ENCODE measurements at regions not wholly inside any gene's neighbourhood (a gene's known extent, or its start where the extent isn't known, plus 50 kb on each side); places are given as distances from the start of the nearest gene placed in this dataset.

DNA sequence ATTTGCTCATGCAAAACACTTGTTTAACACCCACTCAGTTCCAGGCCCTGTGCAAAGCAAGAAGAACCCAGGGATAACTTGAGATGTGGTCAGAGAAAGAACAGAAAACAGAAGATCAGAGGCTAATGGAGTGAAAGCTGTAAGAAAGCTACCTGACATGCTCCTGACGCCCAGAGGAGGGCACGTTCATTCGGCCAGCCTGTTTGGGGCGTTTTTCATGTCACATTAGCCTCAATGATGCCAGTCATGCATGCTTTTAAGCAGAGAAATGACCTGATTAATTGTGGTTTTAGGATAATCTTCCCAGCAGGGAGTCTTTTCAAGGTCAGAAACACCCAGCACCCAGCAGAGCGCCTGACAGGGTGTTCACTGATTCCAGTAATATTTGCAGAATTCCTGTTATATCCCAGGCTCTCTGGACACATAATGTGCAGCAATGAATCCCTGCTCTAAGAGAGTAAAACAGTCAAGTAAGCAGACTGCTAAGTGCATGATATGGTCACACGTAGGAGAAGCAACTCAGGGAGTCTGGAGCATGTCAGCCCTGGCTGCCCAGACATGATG lies 320.0 kb downstream of the LRATD1 start:
- POLR2A ChIA-PET, result no interaction called here

More for the DNA sequence above, 320.0 kb downstream of the LRATD1 start:
- Histone ChIP-seq H4K20me1 (ENCODE audit: insufficient read depth) (no peaks in the 10 kb centered on the region), H2AFZ (ENCODE audit: low read depth) (no peak overlapping the region), H3K27me3 (ENCODE audit: insufficient read depth) (no peaks in the 10 kb centered on the region), H3K36me3 (replicated peaks in 1 of 2; ENCODE audit: control insufficient read depth in 1 of 2, insufficient read depth in 2 of 2, low read length in 1 of 2) (no peaks in the 10 kb centered on the region), H3K4me1 (ENCODE audit: control insufficient read depth in 1 of 2, insufficient read depth in 2 of 2, low read depth in 1 of 2, low read length in 1 of 2) (no peaks in the 10 kb centered on the region), H3K9ac (no peak overlapping the region), H3K9me2 (no peaks in the 10 kb centered on the region; the same call in 1 of the 2 replicates), H3K79me2 (ENCODE audit: insufficient read depth) (no peaks in the 10 kb centered on the region), H3F3A (replicated peaks; ENCODE audit: insufficient read depth) (no peaks in the 10 kb centered on the region), H3K9me3 (no peaks in the 10 kb centered on the region; the same call in 1 of the 2 replicates), H3K27ac (ENCODE audit: low read depth in 2 of 2, low read length in 1 of 2) (no peak overlapping the region), H3K4me2 (no peak overlapping the region), H3K4me3 (ENCODE audit: low read depth in 2 of 2, low read length in 1 of 2) (no peak overlapping the region)
- WGBS (ENCODE audit: low lambda C conversion rate), result 22% methylated on average over 6 of the region's 6 CpGs
- DNase-seq, result no peak
- TF ChIP-seq TAF1 (IDR thresholded peaks at IDR 0.05; ENCODE audit: borderline replicate concordance, low read depth, low read length), result no peak
- TF ChIP-seq GABPA (IDR thresholded peaks at IDR 0.05; ENCODE audit: low read depth), result no peak
- TF ChIP-seq TCF12 (IDR thresholded peaks at IDR 0.05), result no peak
- no peak for TF ChIP-seq TEAD4 (IDR thresholded peaks at IDR 0.05; ENCODE audit: borderline replicate concordance, insufficient read depth)
- no peak for TF ChIP-seq EZH2phosphoT487 (IDR thresholded peaks at IDR 0.05; ENCODE audit: borderline replicate concordance, low read depth)
- TF ChIP-seq, protein P1, sequence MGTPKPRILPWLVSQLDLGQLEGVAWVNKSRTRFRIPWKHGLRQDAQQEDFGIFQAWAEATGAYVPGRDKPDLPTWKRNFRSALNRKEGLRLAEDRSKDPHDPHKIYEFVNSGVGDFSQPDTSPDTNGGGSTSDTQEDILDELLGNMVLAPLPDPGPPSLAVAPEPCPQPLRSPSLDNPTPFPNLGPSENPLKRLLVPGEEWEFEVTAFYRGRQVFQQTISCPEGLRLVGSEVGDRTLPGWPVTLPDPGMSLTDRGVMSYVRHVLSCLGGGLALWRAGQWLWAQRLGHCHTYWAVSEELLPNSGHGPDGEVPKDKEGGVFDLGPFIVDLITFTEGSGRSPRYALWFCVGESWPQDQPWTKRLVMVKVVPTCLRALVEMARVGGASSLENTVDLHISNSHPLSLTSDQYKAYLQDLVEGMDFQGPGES (IDR thresholded peaks at IDR 0.05; ENCODE audit: low read depth, low read length), result no peak
- TF ChIP-seq, protein P2, sequence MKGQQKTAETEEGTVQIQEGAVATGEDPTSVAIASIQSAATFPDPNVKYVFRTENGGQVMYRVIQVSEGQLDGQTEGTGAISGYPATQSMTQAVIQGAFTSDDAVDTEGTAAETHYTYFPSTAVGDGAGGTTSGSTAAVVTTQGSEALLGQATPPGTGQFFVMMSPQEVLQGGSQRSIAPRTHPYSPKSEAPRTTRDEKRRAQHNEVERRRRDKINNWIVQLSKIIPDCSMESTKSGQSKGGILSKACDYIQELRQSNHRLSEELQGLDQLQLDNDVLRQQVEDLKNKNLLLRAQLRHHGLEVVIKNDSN (IDR thresholded peaks at IDR 0.05; ENCODE audit: borderline replicate concordance, low read depth), result no peak
- TF ChIP-seq RFX5 (IDR thresholded peaks at IDR 0.05; ENCODE audit: low read length), result no peak
- TF ChIP-seq, protein P3, sequence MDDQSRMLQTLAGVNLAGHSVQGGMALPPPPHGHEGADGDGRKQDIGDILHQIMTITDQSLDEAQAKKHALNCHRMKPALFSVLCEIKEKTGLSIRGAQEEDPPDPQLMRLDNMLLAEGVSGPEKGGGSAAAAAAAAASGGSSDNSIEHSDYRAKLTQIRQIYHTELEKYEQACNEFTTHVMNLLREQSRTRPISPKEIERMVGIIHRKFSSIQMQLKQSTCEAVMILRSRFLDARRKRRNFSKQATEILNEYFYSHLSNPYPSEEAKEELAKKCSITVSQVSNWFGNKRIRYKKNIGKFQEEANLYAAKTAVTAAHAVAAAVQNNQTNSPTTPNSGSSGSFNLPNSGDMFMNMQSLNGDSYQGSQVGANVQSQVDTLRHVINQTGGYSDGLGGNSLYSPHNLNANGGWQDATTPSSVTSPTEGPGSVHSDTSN (IDR thresholded peaks at IDR 0.05), result no peak
- TF ChIP-seq, protein P4, sequence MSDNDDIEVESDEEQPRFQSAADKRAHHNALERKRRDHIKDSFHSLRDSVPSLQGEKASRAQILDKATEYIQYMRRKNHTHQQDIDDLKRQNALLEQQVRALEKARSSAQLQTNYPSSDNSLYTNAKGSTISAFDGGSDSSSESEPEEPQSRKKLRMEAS (IDR thresholded peaks at IDR 0.05; ENCODE audit: low read depth), result no peak
- no peak for TF ChIP-seq RCOR1 (IDR thresholded peaks at IDR 0.05; ENCODE audit: low read length)
- TF ChIP-seq, protein P5, sequence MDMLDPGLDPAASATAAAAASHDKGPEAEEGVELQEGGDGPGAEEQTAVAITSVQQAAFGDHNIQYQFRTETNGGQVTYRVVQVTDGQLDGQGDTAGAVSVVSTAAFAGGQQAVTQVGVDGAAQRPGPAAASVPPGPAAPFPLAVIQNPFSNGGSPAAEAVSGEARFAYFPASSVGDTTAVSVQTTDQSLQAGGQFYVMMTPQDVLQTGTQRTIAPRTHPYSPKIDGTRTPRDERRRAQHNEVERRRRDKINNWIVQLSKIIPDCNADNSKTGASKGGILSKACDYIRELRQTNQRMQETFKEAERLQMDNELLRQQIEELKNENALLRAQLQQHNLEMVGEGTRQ (IDR thresholded peaks at IDR 0.05; ENCODE audit: borderline replicate concordance, low read depth, low read length), result no peak
- no peak for TF ChIP-seq FOXM1 (IDR thresholded peaks at IDR 0.05; ENCODE audit: low read depth)
- TF ChIP-seq YY1 (IDR thresholded peaks at IDR 0.05; ENCODE audit: low read depth), result no peak
- TF ChIP-seq POLR2AphosphoS5 (IDR thresholded peaks at IDR 0.05; ENCODE audit: low read depth, low read length), result no peak
- TF ChIP-seq, protein P6, sequence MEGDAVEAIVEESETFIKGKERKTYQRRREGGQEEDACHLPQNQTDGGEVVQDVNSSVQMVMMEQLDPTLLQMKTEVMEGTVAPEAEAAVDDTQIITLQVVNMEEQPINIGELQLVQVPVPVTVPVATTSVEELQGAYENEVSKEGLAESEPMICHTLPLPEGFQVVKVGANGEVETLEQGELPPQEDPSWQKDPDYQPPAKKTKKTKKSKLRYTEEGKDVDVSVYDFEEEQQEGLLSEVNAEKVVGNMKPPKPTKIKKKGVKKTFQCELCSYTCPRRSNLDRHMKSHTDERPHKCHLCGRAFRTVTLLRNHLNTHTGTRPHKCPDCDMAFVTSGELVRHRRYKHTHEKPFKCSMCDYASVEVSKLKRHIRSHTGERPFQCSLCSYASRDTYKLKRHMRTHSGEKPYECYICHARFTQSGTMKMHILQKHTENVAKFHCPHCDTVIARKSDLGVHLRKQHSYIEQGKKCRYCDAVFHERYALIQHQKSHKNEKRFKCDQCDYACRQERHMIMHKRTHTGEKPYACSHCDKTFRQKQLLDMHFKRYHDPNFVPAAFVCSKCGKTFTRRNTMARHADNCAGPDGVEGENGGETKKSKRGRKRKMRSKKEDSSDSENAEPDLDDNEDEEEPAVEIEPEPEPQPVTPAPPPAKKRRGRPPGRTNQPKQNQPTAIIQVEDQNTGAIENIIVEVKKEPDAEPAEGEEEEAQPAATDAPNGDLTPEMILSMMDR (IDR thresholded peaks at IDR 0.05), result no peak
- TF ChIP-seq SMC3 (IDR thresholded peaks at IDR 0.05; ENCODE audit: low read depth, low read length), result no peak
- TF ChIP-seq CHD2 (IDR thresholded peaks at IDR 0.05; ENCODE audit: low read length, partially characterized antibody), result no peak
- no peak for TF ChIP-seq FOXJ3 (CRISPR knock-in tag; IDR thresholded peaks at IDR 0.05)
- no peak for TF ChIP-seq SIN3A (IDR thresholded peaks at IDR 0.05; ENCODE audit: borderline replicate concordance, low read depth, low read length)
- CTCF ChIA-PET, result no interaction called here

Data from SK-N-SH (cell line).